ENCODE measurements at regions not wholly inside any gene's neighbourhood (a gene's known extent, or its start where the extent isn't known, plus 50 kb on each side); places are given as distances from the start of the nearest gene placed in this dataset.

GRCh38 chr12:73017981-73018380 lies 745.8 kb downstream of the TRHDE start:
- TF ChIP-seq CTCF (IDR thresholded peaks at IDR 0.05; ENCODE audit: low read depth, low read length) = no peak
- DNase-seq (ENCODE audit: extremely low read depth, low read depth) = no peak

- no peak for DNase-seq (ENCODE audit: extremely low read depth, low read depth)
- no peak for TF ChIP-seq CTCF (IDR thresholded peaks at IDR 0.05; ENCODE audit: low read depth, low read length)
Observed at GRCh38 chr12:73053893-73054292, 781.7 kb downstream of the TRHDE start.

- TF ChIP-seq CTCF (IDR thresholded peaks at IDR 0.05; ENCODE audit: low read depth, low read length) = no peak
Observed at GRCh38 chr12:73057428-73057827, 785.3 kb downstream of the TRHDE start.

GRCh38 chr12:73065913-73066312 lies 793.7 kb downstream of the TRHDE start:
- DNase-seq (ENCODE audit: extremely low read depth, low read depth) = no peak
- TF ChIP-seq CTCF (IDR thresholded peaks at IDR 0.05; ENCODE audit: low read depth, low read length) = no peak

More at GRCh38 chr12:73057428-73057827, 785.3 kb downstream of the TRHDE start:
- DNase-seq (ENCODE audit: extremely low read depth, low read depth) = no peak

- DNase-seq (ENCODE audit: extremely low read depth, low read depth) = no peak
- TF ChIP-seq CTCF (IDR thresholded peaks at IDR 0.05; ENCODE audit: low read depth, low read length) = no peak
Observed at GRCh38 chr12:73067616-73068015, 795.4 kb downstream of the TRHDE start.

GRCh38 chr12:73072214-73072613 lies 800.0 kb downstream of the TRHDE start:
- TF ChIP-seq CTCF (IDR thresholded peaks at IDR 0.05; ENCODE audit: low read depth, low read length) = no peak
- DNase-seq (ENCODE audit: extremely low read depth, low read depth) = no peak

GRCh38 chr12:73076760-73077159 lies 804.6 kb downstream of the TRHDE start:
- no peak for DNase-seq (ENCODE audit: extremely low read depth, low read depth)
- no peak for TF ChIP-seq CTCF (IDR thresholded peaks at IDR 0.05; ENCODE audit: low read depth, low read length)

All from AG09319 (cell line).